ENCODE measurements at regions not wholly inside any gene's neighbourhood (a gene's known extent, or its start where the extent isn't known, plus 50 kb on each side); places are given as distances from the start of the nearest gene placed in this dataset.

DNA sequence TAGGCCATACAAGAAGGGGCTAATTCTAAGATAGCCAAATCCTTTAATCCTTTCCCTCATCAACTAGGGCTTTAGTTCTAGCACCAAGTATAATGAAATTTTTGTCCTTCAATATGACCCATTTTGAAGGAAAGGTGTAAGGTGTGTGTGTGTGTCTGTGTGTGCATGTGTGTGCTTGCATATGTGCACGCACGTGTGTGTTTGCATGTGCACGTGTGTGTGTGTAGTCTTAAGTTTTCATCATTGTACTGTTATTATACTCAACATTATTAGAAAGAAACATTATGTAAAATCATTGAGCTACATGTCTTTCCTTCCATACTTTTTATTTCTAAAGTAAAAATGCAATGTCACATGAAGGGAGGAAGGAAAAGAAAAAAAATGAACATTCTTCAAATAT lies 547.7 kb downstream of the FAM181B start (continued):
- TF ChIP-seq RNF2 (IDR thresholded peaks at IDR 0.05; ENCODE audit: borderline replicate concordance, low read depth, low read length, missing control alignments, poor library complexity, severe bottlenecking), result no peak

Measured in H1 (cell line).